Ecto neural progenitor cell (in vitro differentiated cells): ENCODE measurements at regions not wholly inside any gene's neighbourhood (a gene's known extent, or its start where the extent isn't known, plus 50 kb on each side); places are given as distances from the start of the nearest gene placed in this dataset.
A peak's percentile ranks its signal among the peaks of the same experiment; 100 is the strongest.
"Not testable (repeated sequence)": the region's sequence is repeated elsewhere in the genome, so short reads cannot be mapped to it uniquely, and the experiment has no call there.

Experiments used
- DNase-seq: peaks from one replicate; pipeline ENCODE4 v3.0.0-alpha.2; 2018; ENCODE audit warnings: low spot score

DNA sequence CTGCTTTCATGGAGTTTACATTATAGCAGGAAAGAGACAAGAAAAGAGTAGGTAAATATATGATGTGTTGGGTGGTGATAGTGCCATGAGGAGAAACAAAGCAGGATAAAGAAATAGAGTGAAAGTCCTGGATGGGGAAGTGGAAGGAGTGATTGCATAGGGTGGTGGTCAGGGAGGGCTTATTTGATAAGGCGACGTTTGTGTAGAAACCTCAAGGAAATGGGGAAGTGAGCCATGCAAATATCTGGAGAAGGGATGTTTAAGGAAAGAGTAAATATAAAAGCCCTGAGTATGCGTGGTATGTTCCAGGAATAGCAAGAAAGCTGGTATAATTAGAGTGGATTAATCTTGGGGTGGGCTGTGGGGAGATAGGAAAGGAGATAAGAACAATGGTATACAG, 134.7 kb upstream of the SV2C start:
- no peak for DNase-seq

GRCh38 chr5:75940418-75940817, 142.8 kb upstream of the SV2C start:
- DNase-seq: no peak

- DNase-seq: no peak
Observed at GRCh38 chr5:75935572-75935971, 147.6 kb upstream of the SV2C start.

GRCh38 chr5:75933489-75933888, 149.7 kb upstream of the SV2C start:
- no peak for DNase-seq

GRCh38 chr5:75931175-75931574, 152.0 kb upstream of the SV2C start:
- DNase-seq: no peak

DNA sequence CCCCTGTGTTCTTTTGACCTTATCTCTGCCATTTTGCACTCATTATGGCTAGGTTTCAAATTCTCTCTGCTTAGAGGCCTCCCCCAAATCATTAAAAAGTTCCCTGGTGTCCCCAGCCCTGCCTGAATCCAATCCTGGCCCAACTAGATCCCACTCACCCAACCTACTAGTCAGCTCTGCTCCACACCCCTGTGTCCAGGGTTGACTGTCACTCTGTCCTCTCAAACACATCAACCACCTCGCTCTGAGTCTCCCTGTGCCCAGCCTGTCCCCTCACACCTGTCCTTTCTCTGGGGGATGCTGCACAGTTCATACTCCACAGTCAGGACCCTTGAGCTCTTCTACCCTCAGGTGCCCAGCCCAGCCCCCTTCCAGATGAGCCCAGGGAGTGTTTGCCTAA, 154.2 kb upstream of the SV2C start:
- no peak for DNase-seq

DNA sequence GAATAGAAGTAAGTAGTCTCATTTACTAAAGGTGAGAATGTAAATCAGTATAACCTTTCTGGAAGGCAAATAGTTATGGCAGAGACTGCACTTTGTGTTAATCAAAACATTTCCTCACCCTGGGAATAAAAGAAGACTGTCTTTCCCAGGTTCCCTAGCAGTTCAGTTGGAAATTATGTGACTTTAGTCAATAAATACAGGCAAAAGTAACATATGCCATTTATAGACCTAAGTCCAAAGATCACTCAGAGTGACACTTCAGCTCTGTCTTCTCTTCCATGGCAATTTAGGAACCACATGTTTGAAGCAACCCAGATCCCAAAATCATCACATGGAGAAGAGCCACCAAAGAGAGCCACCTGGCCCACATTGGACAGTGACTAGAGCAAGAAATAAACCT, 160.7 kb upstream of the SV2C start:
- no peak for DNase-seq

GRCh38 chr5:75921011-75921410, 162.2 kb upstream of the SV2C start:
- no peak for DNase-seq

DNA sequence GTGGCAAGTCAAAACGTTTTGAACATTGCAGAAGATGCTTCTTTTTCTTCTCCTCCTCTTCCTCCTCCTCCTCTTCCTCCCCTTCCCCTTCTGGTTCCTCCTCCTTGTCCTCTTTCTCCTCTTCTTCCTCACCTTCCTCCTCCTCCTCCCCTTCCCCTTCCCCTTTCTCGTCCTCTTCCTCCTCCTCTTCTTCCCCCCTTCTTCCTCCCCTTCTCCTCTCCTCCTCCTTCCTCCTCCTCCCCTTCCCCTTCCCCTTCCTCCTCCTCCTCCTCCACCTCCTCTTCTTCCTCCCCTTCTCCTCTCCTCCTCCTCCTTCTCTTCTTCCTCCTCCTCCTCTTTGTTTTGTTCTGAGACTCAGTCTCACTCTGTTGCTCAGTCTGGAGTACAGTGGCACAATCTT, 167.0 kb upstream of the SV2C start:
- DNase-seq: no peak

DNA sequence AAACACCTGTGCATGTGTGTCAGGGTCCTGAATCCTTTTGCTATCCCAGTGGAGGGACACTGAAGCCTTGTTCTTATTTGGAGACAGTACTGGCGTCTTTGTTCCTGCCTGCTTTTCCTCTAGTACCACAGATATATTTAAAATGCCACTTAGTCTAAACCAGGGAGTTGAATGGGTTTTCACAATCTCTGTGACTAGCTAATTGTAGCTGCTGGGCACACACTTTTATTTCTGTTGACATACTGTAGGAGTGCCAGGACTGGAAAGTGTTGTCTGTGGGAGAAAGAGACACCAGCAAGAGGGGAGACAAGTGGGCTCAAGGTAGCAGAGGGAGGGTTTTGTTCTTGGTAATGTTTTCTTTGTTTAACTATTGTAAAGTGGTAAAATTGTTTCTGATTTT, 174.0 kb upstream of the SV2C start:
- DNase-seq: no peak

GRCh38 chr5:75907651-75908050, 175.5 kb upstream of the SV2C start:
- DNase-seq: no peak

DNA sequence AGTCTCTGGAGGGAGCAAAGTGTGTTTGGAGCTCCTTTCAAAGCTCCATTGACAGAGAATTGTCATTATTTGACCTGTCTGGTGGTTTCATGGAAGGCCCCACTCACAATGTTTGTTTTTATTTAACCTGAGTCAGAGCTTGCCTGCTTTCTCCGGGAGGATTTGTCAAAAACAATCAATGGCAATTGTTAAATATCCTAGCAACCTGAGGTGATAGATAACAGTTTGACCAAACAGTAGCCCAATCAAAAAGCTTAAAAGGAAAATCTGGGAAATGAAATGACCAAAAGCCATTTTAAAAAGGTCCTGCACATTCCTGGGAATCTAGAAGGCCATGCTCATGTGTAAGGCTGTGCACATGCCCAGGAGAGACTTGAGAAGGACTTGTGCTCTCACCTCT, 177.2 kb upstream of the POC5 start:
- no peak for DNase-seq

DNA sequence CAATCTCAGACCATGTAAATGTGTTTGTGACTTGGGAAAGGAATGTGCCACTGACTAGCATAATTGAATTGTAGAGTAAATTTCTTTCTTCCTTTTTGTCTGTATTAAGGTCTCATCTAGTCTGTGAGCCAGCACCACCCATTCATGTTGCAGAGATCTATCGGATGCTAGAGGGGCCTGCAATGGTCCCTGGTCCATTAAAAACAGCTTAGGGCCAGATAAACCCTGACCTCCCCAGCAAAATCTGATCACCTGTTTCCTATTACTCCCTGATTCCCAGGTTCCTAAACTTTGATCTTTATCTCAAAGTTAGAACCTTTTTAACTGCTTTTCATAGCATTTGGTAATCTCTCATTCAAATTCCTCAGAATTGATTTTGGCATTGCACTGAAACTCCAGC, 174.5 kb upstream of the POC5 start:
- DNase-seq: no peak

DNA sequence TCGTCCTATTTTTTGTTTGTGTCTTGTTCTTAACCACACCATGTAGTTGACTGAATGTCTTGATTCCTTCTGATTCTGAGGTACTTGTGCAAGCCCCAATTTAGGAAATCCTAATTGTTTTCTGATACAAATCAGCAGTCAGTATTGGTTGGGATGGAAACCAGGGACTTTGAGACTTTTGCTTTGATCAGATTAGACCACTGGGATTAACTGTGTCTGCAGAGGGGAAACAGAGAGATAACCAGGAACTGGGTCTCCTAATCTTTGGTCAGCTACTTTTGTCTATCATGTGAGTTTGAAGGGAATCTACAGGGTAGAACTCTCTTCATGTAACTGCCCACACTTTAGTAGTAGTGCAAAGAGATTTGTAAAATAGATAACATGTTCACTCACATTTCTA, 173.8 kb upstream of the POC5 start:
- DNase-seq: no peak

DNA sequence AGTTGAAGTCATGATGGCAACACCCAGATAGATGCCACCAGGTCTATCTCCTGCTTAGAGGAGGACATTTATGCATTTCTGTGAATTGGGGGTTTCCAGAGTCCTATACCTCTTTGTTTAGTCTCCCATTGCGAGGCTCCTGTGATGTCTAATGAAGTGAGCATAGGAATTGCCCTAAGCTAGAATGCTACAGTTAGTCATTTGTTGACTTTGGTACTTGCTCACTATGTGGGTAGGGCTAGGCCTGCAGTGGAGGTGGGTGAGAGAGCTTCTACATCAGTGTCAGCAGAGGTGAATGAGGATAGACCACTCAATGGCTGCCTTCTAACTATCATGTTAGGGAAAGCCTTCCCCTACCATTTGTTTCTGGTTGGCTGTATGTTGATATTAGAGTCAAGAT, 173.3 kb upstream of the POC5 start:
- DNase-seq: no peak

DNA sequence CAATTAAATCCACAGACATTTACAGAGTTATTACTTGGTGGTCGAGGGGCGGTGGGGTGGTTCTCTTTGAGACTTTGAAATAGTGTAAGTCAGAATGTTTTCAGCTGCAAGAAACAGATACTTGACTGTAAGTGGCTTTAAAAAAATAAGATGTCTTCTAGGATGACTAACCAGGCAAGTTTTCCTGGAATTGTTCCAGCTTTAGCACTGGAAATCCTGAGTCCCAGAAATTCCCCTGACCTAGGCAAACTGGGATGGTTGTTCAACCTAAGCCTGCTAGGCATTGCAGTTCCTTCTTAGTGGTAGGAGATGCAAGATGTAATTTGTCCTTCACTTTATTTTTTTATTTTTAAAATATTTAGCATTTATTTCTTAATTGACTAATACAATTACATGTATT, 169.5 kb upstream of the POC5 start:
- DNase-seq: no peak

DNA sequence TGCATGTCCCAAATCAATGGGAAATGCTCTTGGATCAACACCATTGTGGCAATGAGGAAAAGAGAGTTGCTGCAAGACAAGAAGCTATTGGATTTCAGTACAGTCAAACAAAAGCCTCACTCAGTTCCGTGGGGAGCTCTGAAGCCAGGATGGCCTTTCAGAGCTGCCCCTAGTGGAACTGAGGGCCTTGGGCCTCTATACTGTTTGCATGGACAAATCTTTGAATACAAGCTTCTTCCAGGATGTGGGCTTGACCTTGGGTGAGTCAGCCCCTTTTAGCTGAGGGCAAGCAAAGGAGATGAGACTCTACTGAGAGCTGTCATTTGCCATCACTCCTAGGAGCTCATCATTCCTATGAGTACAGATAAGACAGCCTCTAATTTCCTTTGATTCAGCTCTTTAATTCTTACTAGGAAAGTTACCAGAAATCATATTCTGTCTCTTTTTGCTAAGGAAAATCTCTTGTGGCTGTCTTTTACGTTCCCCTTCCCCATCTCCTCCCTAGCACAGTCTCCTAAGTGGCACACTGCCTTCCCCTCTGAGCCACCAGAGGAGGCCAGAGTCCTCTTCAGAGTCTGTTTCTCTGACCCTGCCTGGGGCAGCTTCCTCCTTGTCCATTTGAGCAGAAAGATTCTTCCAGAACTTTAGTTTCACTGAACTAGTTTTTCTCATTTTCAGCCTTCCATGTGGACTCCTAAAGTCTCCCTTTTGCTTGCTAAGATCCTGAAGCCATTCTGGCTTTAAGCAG, 168.8 kb upstream of the POC5 start:
- peak; percentile 52 for DNase-seq

DNA sequence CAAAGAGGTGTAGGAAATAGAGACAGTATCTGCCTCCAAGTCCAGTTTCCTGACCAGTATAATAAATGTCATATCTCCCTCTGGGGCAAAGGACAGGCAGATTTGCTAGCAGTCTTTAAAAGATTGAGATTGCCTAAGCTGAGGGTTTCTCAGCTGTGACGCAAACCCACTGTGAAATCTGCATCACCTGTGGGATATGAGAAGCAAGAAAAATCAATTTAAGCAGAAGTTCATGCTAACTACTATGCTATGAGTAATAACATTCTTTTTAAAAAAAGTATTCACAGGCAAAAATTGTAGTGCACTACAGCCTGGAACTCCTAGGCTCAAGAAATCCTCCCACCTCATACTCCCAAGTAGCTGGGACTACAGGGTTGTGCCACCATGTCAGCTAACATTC, 168.1 kb upstream of the POC5 start:
- no peak for DNase-seq

DNA sequence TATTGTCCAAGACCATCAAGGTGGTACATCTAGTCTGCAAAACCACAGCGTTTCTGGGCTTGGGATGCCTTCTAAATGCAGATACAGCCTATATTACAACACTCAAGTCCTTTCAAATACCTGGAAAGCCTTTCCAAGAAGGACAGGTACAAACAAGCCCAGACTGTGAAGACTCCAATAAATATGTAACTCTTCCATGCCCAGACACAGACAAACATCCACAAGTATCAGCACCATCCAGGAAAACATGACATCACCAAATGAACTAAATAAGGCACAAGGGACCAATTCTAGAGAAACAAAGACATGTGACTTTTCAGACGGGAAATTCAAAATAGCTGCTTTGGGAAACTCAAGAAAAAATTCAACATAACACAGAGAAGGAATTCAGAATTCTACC, 152.7 kb upstream of the POC5 start:
- no peak for DNase-seq

DNA sequence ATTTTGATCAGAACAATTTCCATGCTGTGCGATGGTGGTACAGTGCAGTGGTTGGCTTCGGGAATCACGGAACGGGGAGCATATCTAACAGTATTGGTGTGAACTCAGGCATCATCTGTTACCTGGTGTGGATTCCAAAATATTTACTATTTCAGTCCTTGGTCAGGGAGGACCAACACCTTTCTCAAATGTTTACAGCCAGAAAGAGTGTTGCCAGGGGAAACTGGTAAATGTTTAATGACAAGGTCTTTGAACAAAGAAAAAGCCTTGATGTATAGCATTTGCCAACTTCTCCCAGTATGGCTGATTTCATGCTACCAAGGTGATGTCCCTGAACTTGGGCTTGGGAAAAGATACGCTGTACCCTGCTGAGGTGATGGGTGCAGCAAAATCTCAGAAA, 145.6 kb upstream of the POC5 start:
- no peak for DNase-seq

GRCh38 chr5:75859621-75860020, 142.4 kb upstream of the POC5 start:
- not testable (repeated sequence) for DNase-seq

- DNase-seq: no peak
Observed at GRCh38 chr5:75856056-75856455, 138.8 kb upstream of the POC5 start.

DNA sequence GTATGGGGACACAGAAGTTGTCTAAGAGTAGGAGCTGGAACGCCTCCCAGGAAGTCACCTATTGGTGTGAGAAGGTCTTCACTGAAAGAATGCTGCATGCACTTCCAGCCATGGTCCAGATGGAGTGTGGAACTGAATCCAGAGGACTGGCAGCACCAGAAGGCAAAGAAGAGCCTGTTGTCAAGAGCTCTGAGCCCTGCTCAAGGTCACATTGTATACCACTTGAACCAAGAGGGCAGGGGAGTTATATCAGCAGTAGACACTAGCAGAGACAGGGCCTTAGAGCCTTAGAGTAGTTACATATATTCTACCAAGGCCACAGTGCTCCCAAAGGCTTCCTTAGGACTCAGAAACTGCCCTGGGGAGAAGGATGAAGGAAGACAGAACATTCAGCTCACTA, 130.8 kb upstream of the POC5 start:
- no peak for DNase-seq

GRCh38 chr5:75847561-75848021, 130.4 kb upstream of the POC5 start:
- DNase-seq: no peak

GRCh38 chr5:75844301-75844700, 127.1 kb upstream of the POC5 start:
- DNase-seq: no peak
